ENCODE measurements at regions not wholly inside any gene's neighbourhood (a gene's known extent, or its start where the extent isn't known, plus 50 kb on each side); places are given as distances from the start of the nearest gene placed in this dataset.
A peak's percentile ranks its signal among the peaks of the same experiment; 100 is the strongest.

GRCh38 chr17:14940108-14940937 is 324.8 kb downstream of the PMP22 start:
- DNase-seq, result no peak

- no peak for DNase-seq
Observed at GRCh38 chr17:14935845-14936485, 329.2 kb downstream of the PMP22 start.

- DNase-seq, result no peak
Observed at GRCh38 chr17:14935139-14935841, 329.8 kb downstream of the PMP22 start.

GRCh38 chr17:14933676-14934075 is 331.4 kb downstream of the PMP22 start:
- no peak for DNase-seq

GRCh38 chr17:14926526-14927122 is 338.5 kb downstream of the PMP22 start:
- DNase-seq, result peak; percentile 44

GRCh38 chr17:14926073-14926472 is 339.1 kb downstream of the PMP22 start:
- no peak for DNase-seq

GRCh38 chr17:14925498-14925897 is 339.6 kb downstream of the PMP22 start:
- no peak for DNase-seq

- DNase-seq, result no peak
Observed at GRCh38 chr17:14923981-14924380, 341.1 kb downstream of the PMP22 start.

- no peak for DNase-seq
Observed at GRCh38 chr17:14922411-14922810, 342.7 kb downstream of the PMP22 start.

GRCh38 chr17:14921936-14922335 is 343.2 kb downstream of the PMP22 start:
- no peak for DNase-seq

GRCh38 chr17:14919631-14920213 is 345.4 kb downstream of the PMP22 start:
- DNase-seq, result no peak

GRCh38 chr17:14919094-14919493 is 346.0 kb downstream of the PMP22 start:
- no peak for DNase-seq

GRCh38 chr17:14918540-14918939 is 346.6 kb downstream of the PMP22 start:
- no peak for DNase-seq

GRCh38 chr17:14910916-14911315 is 354.2 kb downstream of the PMP22 start:
- no peak for DNase-seq

GRCh38 chr17:14904386-14904785 is 360.7 kb downstream of the PMP22 start:
- no peak for DNase-seq

GRCh38 chr17:14903854-14904253 is 361.3 kb downstream of the PMP22 start:
- DNase-seq, result no peak

GRCh38 chr17:14902803-14903202 is 362.3 kb downstream of the PMP22 start:
- DNase-seq, result no peak

GRCh38 chr17:14902297-14902696 is 362.8 kb downstream of the PMP22 start:
- DNase-seq, result no peak

GRCh38 chr17:14901376-14901775 is 363.8 kb downstream of the PMP22 start:
- no peak for DNase-seq

- DNase-seq, result no peak
Observed at GRCh38 chr17:14886200-14886739, 378.9 kb downstream of the PMP22 start.

GRCh38 chr17:14882131-14882530 is 383.0 kb downstream of the PMP22 start:
- DNase-seq, result no peak

GRCh38 chr17:14875557-14876412 is 389.3 kb downstream of the PMP22 start:
- DNase-seq, result no peak
